ENCODE measurements at regions not wholly inside any gene's neighbourhood (a gene's known extent, or its start where the extent isn't known, plus 50 kb on each side); places are given as distances from the start of the nearest gene placed in this dataset.

DNA sequence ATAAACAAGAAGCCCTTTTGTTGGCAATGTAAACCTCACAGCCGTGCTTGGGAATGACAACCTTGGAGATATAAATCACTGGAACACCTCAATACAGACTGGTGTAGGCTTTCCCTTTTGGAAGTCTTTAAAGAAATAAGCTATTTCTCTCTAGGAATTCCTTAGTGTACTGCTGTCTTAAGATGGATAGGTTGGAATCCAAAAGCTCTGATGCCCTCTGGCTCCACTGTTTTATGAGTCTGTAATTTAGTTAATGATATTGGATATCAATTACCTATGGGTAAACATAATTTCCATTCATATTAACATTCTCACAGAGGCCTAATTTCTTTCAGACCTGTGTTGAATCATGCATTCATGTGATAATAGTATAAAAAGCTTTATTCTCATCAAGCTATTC lies 435.9 kb upstream of the MPDZ start:
- ChIA-PET CTCF (interaction anchor here (1.2 kb wide), 1 partner anchor 288 kb away, joined by 4 read pairs; no protein-coding TSS in a partner anchor), POLR2A (no interaction called here)
- FAIRE-seq (no peak), DNase-seq (ENCODE audit: low read depth, low spot score) (peak; percentile 5)
- BruUV-seq (replicated peaks) = no TSS peak
- dilution Hi-C loops (cut with MboI; ENCODE audit: extremely low pct_ligation_motif_present, low sequenced_read_pairs) = no loop called here
- Histone ChIP-seq H3K79me2 (ENCODE audit: control insufficient read depth, insufficient read depth, low read length) (no peaks in the 10 kb centered on the region), H3K4me3 (replicated peaks in 1 of 3; ENCODE audit: insufficient read depth in 1 of 3, low read depth in 1 of 3, low read length in 3 of 3) (no peak overlapping the region), H3K9ac (replicated peaks; ENCODE audit: extremely low read depth, insufficient read depth, low read length) (no peak overlapping the region), H4K20me1 (replicated peaks; ENCODE audit: control insufficient read depth, extremely low read depth, insufficient read depth, low read length) (no peaks in the 10 kb centered on the region), H3K9me1 (replicated peaks; ENCODE audit: control insufficient read depth, extremely low read depth, insufficient read depth, low read length) (no peaks in the 10 kb centered on the region), H2AFZ (ENCODE audit: low read depth, low read length) (no peak overlapping the region), H3K27ac (ENCODE audit: insufficient read depth, low read depth, low read length) (no peak overlapping the region), H3K9me3 (replicated peaks; ENCODE audit: control insufficient read depth, insufficient read depth, low read length) (no peaks in the 10 kb centered on the region), H3K4me1 (ENCODE audit: control insufficient read depth, extremely low read depth, insufficient read depth, low read length) (peaks cover 2% of the 10 kb centered on the region), H3K36me3 (ENCODE audit: control insufficient read depth in 2 of 2, extremely low read depth in 1 of 2, insufficient read depth in 2 of 2, low read length in 2 of 2) (no peaks in the 10 kb centered on the region), H3K27me3 (ENCODE audit: control insufficient read depth in 2 of 2, insufficient read depth in 2 of 2, low read length in 2 of 2) (no peaks in the 10 kb centered on the region), H3K4me2 (ENCODE audit: insufficient read depth, low read length) (no peak overlapping the region)
- TF ChIP-seq EZH2 (IDR thresholded peaks at IDR 0.05; ENCODE audit: borderline replicate concordance, low read depth, low read length, severe bottlenecking) (no peak), FOS (IDR thresholded peaks at IDR 0.05; ENCODE audit: borderline replicate concordance, insufficient read depth, low read length) (no peak), MYC (IDR thresholded peaks at IDR 0.05; ENCODE audit: low read depth, low read length) (no peak), JUN (IDR thresholded peaks at IDR 0.05; ENCODE audit: borderline replicate concordance, insufficient read depth, insufficient read length, low read depth) (no peak), CTCF (IDR thresholded peaks at IDR 0.05; ENCODE audit: extremely low read depth in 1 of 2, insufficient read depth in 1 of 2, low read depth in 1 of 2, low read length in 2 of 2) (no peak), POLR2AphosphoS5 (IDR thresholded peaks at IDR 0.05; ENCODE audit: insufficient read depth, low read depth, low read length) (no peak), POLR2A (IDR thresholded peaks at IDR 0.05; ENCODE audit: low read depth, low read length) (no peak), MAX (IDR thresholded peaks at IDR 0.05; ENCODE audit: insufficient read depth, insufficient read length) (no peak), GATA2 (IDR thresholded peaks at IDR 0.05; ENCODE audit: insufficient read depth, insufficient read length, low read depth, low read length) (no peak)
- intact Hi-C loops (cut with micrococcal nuclease) = no loop called here

Data from endothelial cell of umbilical vein (primary cell).